Caco-2 (cell line): ENCODE measurements at regions not wholly inside any gene's neighbourhood (a gene's known extent, or its start where the extent isn't known, plus 50 kb on each side); places are given as distances from the start of the nearest gene placed in this dataset.

ENCODE experiments used
- BruUV-seq: library from RNA; stranded (reverse); fragments of 400-500 nt; replicated peaks from 2 replicates; lab custom pipeline; 2021; lab: Mats Ljungman, UMichigan
- CTCF ChIA-PET: fragments of 300-600 bp; sonication (Branson Sonifier 250); formaldehyde crosslinking; loops from one replicate; lab custom pipeline; 2022; ENCODE audit warnings: antibody characterized with exemption; lab: Charles Lee
- POLR2A ChIA-PET: fragments of 300-600 bp; sonication (Branson Sonifier 250); formaldehyde crosslinking; loops from one replicate; lab custom pipeline; 2022; ENCODE audit warnings: antibody characterized with exemption; lab: Charles Lee
- DNase-seq, 2 experiments: peaks; one replicate each; pipeline versions ENCODE4 v3.0.0 to v3.0.0-alpha.2; 2020 to 2022
- H3K27me3 ChIP-seq: replicated peaks from 2 replicates; pipeline ENCODE4 v1.6.0; 2011; ENCODE audit warnings: low read length; ENCODE audit not compliant: control insufficient read depth, insufficient read depth
- H3K36me3 ChIP-seq: 2 replicates; pipeline ENCODE4 v1.5.1; 2011; ENCODE audit warnings: low read length; ENCODE audit not compliant: control insufficient read depth, insufficient read depth
- H3K4me1 ChIP-seq: fragments of 250-450 bp; sonication (Bioruptor Pico); 2 replicates; pipeline ENCODE4 v1.5.1; 2020; ENCODE audit warnings: mild to moderate bottlenecking
- H3K4me3 ChIP-seq: 2 replicates; pipeline ENCODE4 v1.5.1; 2011; ENCODE audit warnings: low read depth, mild to moderate bottlenecking, control low read depth, low read length
- H3K9me3 ChIP-seq: fragments of 250-450 bp; sonication (Bioruptor Pico); 2 replicates; pipeline ENCODE4 v1.5.1; 2020; ENCODE audit warnings: mild to moderate bottlenecking, moderate library complexity
- H3K27ac Mint-ChIP-seq: one replicate; pipeline ENCODE4 v1.8.0; 2022; ENCODE audit warnings: mixed read lengths; ENCODE audit not compliant: unreplicated experiment
- H3K27me3 Mint-ChIP-seq: one replicate; pipeline ENCODE4 v1.8.0; 2022; ENCODE audit warnings: mixed read lengths; ENCODE audit not compliant: insufficient read depth, unreplicated experiment
- H3K36me3 Mint-ChIP-seq: one replicate; pipeline ENCODE4 v1.8.0; 2022; ENCODE audit warnings: mild to moderate bottlenecking, mixed read lengths; ENCODE audit not compliant: insufficient read depth, unreplicated experiment
- H3K4me1 Mint-ChIP-seq: one replicate; pipeline ENCODE4 v1.8.0; 2022; ENCODE audit warnings: low read depth, mixed read lengths; ENCODE audit not compliant: unreplicated experiment
- H3K4me3 Mint-ChIP-seq: one replicate; pipeline ENCODE4 v1.8.0; 2022; ENCODE audit warnings: mild to moderate bottlenecking, moderate library complexity, mixed read lengths; ENCODE audit not compliant: unreplicated experiment
- H3K9me3 Mint-ChIP-seq: one replicate; pipeline ENCODE4 v1.8.0; 2022; ENCODE audit warnings: mixed read lengths; ENCODE audit not compliant: unreplicated experiment
- CTCF ChIP-seq, 2 experiments: fragments of 200-600 bp in 1 of 2; IDR thresholded peaks; 1 replicate in 1 of 2; 2 replicates in 1 of 2; pipeline versions ENCODE4 v1.5.1 to v1.8.0; 2011 to 2022; ENCODE audit warnings: antibody characterized with exemption in 1 of 2, control low read depth in 1 of 2, inconsistent platforms in 1 of 2, low read depth in 1 of 2, low read length in 1 of 2, mild to moderate bottlenecking in 1 of 2, moderate library complexity in 1 of 2; ENCODE audit not compliant: insufficient read depth in 1 of 2, severe bottlenecking in 1 of 2, unreplicated experiment in 1 of 2
- intact Hi-C: fragments of 100-400 bp; cut with micrococcal nuclease; formaldehyde crosslinking; loops from one replicate; pipeline ENCODE4 v1.10.0; 2022; ENCODE audit not compliant: unreplicated experiment

- Histone ChIP-seq H3K27me3 (peaks cover 3% of the 10 kb centered on the region; the same call in 1 of the 2 replicates), H3K9me3 (peaks cover 17% of the 10 kb centered on the region; the same call in 1 of the 2 replicates), H3K36me3 (no peaks in the 10 kb centered on the region), H3K4me3 (no peak overlapping the region), H3K4me1 (no peaks in the 10 kb centered on the region)
- H3K36me3 Mint-ChIP-seq: no peaks in the 10 kb centered on the region
- CTCF ChIA-PET: no interaction called here
- no peaks in the 10 kb centered on the region for H3K9me3 Mint-ChIP-seq
- H3K4me3 Mint-ChIP-seq: no peak overlapping the region
- no peak overlapping the region for H3K27ac Mint-ChIP-seq
- no peak for TF ChIP-seq CTCF (IDR thresholded peaks at IDR 0.05; ENCODE audit: insufficient read depth in 1 of 2, low read depth in 1 of 2, low read length in 1 of 2, severe bottlenecking in 1 of 2, unreplicated experiment in 1 of 2)
- no peak for DNase-seq
- intact Hi-C loops: no loop called here
- BruUV-seq: no TSS peak
- peaks cover 15% of the 10 kb centered on the region for H3K27me3 Mint-ChIP-seq
- no peaks in the 10 kb centered on the region for H3K4me1 Mint-ChIP-seq
- POLR2A ChIA-PET: no interaction called here
These were observed 66.8 kb upstream of the EYA2 start for GRCh38 chr20:46827718-46828458.

- H3K4me3 Mint-ChIP-seq: no peak overlapping the region
- CTCF ChIA-PET: no interaction called here
- peaks cover 17% of the 10 kb centered on the region; the same call in 1 of the 2 replicates for H3K9me3 ChIP-seq
- no peaks in the 10 kb centered on the region for H3K4me1 Mint-ChIP-seq
- no peaks in the 10 kb centered on the region for H3K36me3 Mint-ChIP-seq
- peaks cover 3% of the 10 kb centered on the region; the same call in 1 of the 2 replicates for H3K27me3 ChIP-seq
- H3K36me3 ChIP-seq: no peaks in the 10 kb centered on the region
- intact Hi-C loops: no loop called here
- H3K27me3 Mint-ChIP-seq: peaks cover 13% of the 10 kb centered on the region
- no TSS peak for BruUV-seq
- DNase-seq: no peak
- no peak overlapping the region for H3K4me3 ChIP-seq
- no peaks in the 10 kb centered on the region for H3K9me3 Mint-ChIP-seq
- no peak for TF ChIP-seq CTCF (IDR thresholded peaks at IDR 0.05; ENCODE audit: insufficient read depth in 1 of 2, low read depth in 1 of 2, low read length in 1 of 2, severe bottlenecking in 1 of 2, unreplicated experiment in 1 of 2)
- POLR2A ChIA-PET: no interaction called here
- no peak overlapping the region for H3K27ac Mint-ChIP-seq
- H3K4me1 ChIP-seq: no peaks in the 10 kb centered on the region
These were observed 66.2 kb upstream of the EYA2 start for GRCh38 chr20:46828471-46828870.

GRCh38 chr20:46830886-46831632 is 63.6 kb upstream of the EYA2 start:
- ChIA-PET POLR2A (no interaction called here), CTCF (no interaction called here)
- H3K27me3 ChIP-seq: peaks cover 3% of the 10 kb centered on the region; the same call in 1 of the 2 replicates
- DNase-seq: no peak
- H3K27me3 Mint-ChIP-seq: peaks cover 21% of the 10 kb centered on the region
- H3K36me3 ChIP-seq: no peaks in the 10 kb centered on the region
- no TSS peak for BruUV-seq
- H3K36me3 Mint-ChIP-seq: no peaks in the 10 kb centered on the region
- H3K4me3 ChIP-seq: no peak overlapping the region
- intact Hi-C loops: no loop called here
- H3K9me3 ChIP-seq: peaks cover 6% of the 10 kb centered on the region; the same call in 1 of the 2 replicates
- no peaks in the 10 kb centered on the region for H3K9me3 Mint-ChIP-seq
- TF ChIP-seq CTCF (IDR thresholded peaks at IDR 0.05; ENCODE audit: insufficient read depth in 1 of 2, low read depth in 1 of 2, low read length in 1 of 2, severe bottlenecking in 1 of 2, unreplicated experiment in 1 of 2): no peak
- H3K4me3 Mint-ChIP-seq: no peak overlapping the region
- no peaks in the 10 kb centered on the region for H3K4me1 ChIP-seq
- no peak overlapping the region for H3K27ac Mint-ChIP-seq
- H3K4me1 Mint-ChIP-seq: no peaks in the 10 kb centered on the region
